ENCODE measurements at regions not wholly inside any gene's neighbourhood (a gene's known extent, or its start where the extent isn't known, plus 50 kb on each side); places are given as distances from the start of the nearest gene placed in this dataset.
"Not testable (repeated sequence)": the region's sequence is repeated elsewhere in the genome, so short reads cannot be mapped to it uniquely, and the experiment has no call there.

- not testable (repeated sequence) for TF ChIP-seq CTCF (IDR thresholded peaks at IDR 0.05; ENCODE audit: poor library complexity); EZH2phosphoT487 (IDR thresholded peaks at IDR 0.05; ENCODE audit: low read depth, severe bottlenecking, unreplicated experiment)
Observed at GRCh38 chr12:131429697-131430096, 281.2 kb upstream of the SFSWAP start.
